Type B pancreatic cell (in vitro differentiated cells): ENCODE measurements at regions not wholly inside any gene's neighbourhood (a gene's known extent, or its start where the extent isn't known, plus 50 kb on each side); places are given as distances from the start of the nearest gene placed in this dataset.

ENCODE experiments used
- DNase-seq: peaks from one replicate; pipeline ENCODE4 v3.0.0; 2021; ENCODE audit warnings: mixed read lengths; ENCODE audit not compliant: unreplicated experiment; ENCODE audit errors: extremely low spot score
- H3K27ac Mint-ChIP-seq: 2 replicates; pipeline ENCODE4 v1.8.0; 2021; ENCODE audit warnings: mild to moderate bottlenecking, mixed read lengths
- H3K27me3 Mint-ChIP-seq: 2 replicates; pipeline ENCODE4 v1.8.0; 2021; ENCODE audit warnings: mixed read lengths
- H3K36me3 Mint-ChIP-seq: 2 replicates; pipeline ENCODE4 v1.8.0; 2021; ENCODE audit warnings: mixed read lengths
- H3K4me1 Mint-ChIP-seq: one replicate; pipeline ENCODE4 v1.8.0; 2021; ENCODE audit warnings: mixed read lengths; ENCODE audit not compliant: unreplicated experiment
- H3K4me3 Mint-ChIP-seq: 2 replicates; pipeline ENCODE4 v1.8.0; 2021; ENCODE audit warnings: mild to moderate bottlenecking, mixed read lengths
- H3K9me3 Mint-ChIP-seq: 2 replicates; pipeline ENCODE4 v1.8.0; 2021; ENCODE audit warnings: mixed read lengths
- CTCF ChIP-seq: fragments of 200-600 bp; sonication (generic); conservative IDR thresholded peaks from 2 replicates; pipeline ENCODE4 v1.5.0; 2021; ENCODE audit warnings: antibody characterized with exemption, mild to moderate bottlenecking

GRCh38 chr12:115763376-115763775, 514.1 kb downstream of the MED13L start:
- no peak overlapping the region for H3K4me3 Mint-ChIP-seq
- H3K36me3 Mint-ChIP-seq, result no peaks in the 10 kb centered on the region
- H3K9me3 Mint-ChIP-seq, result peaks cover 14% of the 10 kb centered on the region
- no peak for TF ChIP-seq CTCF
- no peak for DNase-seq
- H3K27me3 Mint-ChIP-seq, result peaks cover 9% of the 10 kb centered on the region
- H3K4me1 Mint-ChIP-seq, result peaks cover 8% of the 10 kb centered on the region
- H3K27ac Mint-ChIP-seq, result no peak overlapping the region

DNA sequence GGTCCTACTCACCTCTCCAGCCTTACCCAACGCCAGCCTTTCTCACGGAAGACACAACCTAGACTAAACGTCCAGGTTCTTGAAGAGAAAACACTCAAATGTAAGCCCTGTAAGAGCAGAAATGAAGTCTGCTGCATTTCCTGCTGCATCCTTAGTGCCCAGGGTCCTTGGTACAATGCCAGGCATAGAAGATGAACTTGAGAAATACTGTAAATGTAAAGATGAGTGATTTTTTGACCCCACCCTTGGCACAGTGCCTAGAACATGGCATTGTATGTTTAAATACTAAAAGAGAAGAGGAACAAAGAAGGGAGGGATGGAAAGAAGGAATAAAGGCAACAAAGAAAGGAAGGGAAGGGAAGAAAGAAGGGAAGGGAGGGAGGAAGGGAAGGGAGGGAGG, 514.6 kb downstream of the MED13L start:
- no peak overlapping the region for H3K27ac Mint-ChIP-seq
- peaks cover 14% of the 10 kb centered on the region for H3K9me3 Mint-ChIP-seq
- no peak overlapping the region for H3K4me3 Mint-ChIP-seq
- no peaks in the 10 kb centered on the region for H3K36me3 Mint-ChIP-seq
- peaks cover 8% of the 10 kb centered on the region for H3K4me1 Mint-ChIP-seq
- DNase-seq, result no peak
- no peak for TF ChIP-seq CTCF
- peaks cover 12% of the 10 kb centered on the region for H3K27me3 Mint-ChIP-seq

GRCh38 chr12:115761784-115762183, 515.7 kb downstream of the MED13L start:
- Mint-ChIP-seq H3K36me3 (no peaks in the 10 kb centered on the region), H3K27ac (no peak overlapping the region), H3K4me1 (peaks cover 8% of the 10 kb centered on the region), H3K4me3 (no peak overlapping the region), H3K9me3 (peaks cover 10% of the 10 kb centered on the region), H3K27me3 (peaks cover 15% of the 10 kb centered on the region)
- no peak for TF ChIP-seq CTCF
- no peak for DNase-seq

GRCh38 chr12:115760231-115760630, 517.3 kb downstream of the MED13L start:
- Mint-ChIP-seq H3K27ac (no peak overlapping the region), H3K36me3 (no peaks in the 10 kb centered on the region), H3K4me1 (peaks cover 18% of the 10 kb centered on the region), H3K9me3 (peaks cover 4% of the 10 kb centered on the region), H3K27me3 (peaks cover 17% of the 10 kb centered on the region), H3K4me3 (no peak overlapping the region)
- TF ChIP-seq CTCF, result no peak
- no peak for DNase-seq

GRCh38 chr12:115758877-115759620, 518.4 kb downstream of the MED13L start:
- H3K36me3 Mint-ChIP-seq, result no peaks in the 10 kb centered on the region
- DNase-seq, result no peak
- no peak overlapping the region for H3K4me3 Mint-ChIP-seq
- peaks cover 4% of the 10 kb centered on the region for H3K9me3 Mint-ChIP-seq
- no peak for TF ChIP-seq CTCF
- no peak overlapping the region for H3K27ac Mint-ChIP-seq
- peaks cover 20% of the 10 kb centered on the region for H3K27me3 Mint-ChIP-seq
- H3K4me1 Mint-ChIP-seq, result peaks cover 23% of the 10 kb centered on the region
